Osteoblast (primary cell): ENCODE measurements at regions not wholly inside any gene's neighbourhood (a gene's known extent, or its start where the extent isn't known, plus 50 kb on each side); places are given as distances from the start of the nearest gene placed in this dataset.
"Not testable (repeated sequence)": the region's sequence is repeated elsewhere in the genome, so short reads cannot be mapped to it uniquely, and the experiment has no call there.

Experiments
- DNase-seq: peaks from one replicate; pipeline ENCODE4 v3.0.0; 2011; ENCODE audit warnings: low spot score, mixed read lengths; ENCODE audit not compliant: insufficient read length; ENCODE audit errors: missing footprints
- H2AFZ ChIP-seq: 2 replicates; pipeline ENCODE4 v1.6.0; 2011; ENCODE audit warnings: mild to moderate bottlenecking, low read length
- H3K27ac ChIP-seq: 2 replicates; pipeline ENCODE4 v1.5.1; 2011; ENCODE audit warnings: mild to moderate bottlenecking, low read depth, low read length, moderate library complexity
- H3K27me3 ChIP-seq: 2 replicates; pipeline ENCODE4 v1.6.0; 2012; ENCODE audit warnings: mild to moderate bottlenecking, control low read depth, inconsistent platforms, low read length, moderate library complexity; ENCODE audit not compliant: insufficient read depth
- H3K36me3 ChIP-seq: 2 replicates; pipeline ENCODE4 v1.5.1; 2011; ENCODE audit warnings: mild to moderate bottlenecking, low read length, control low read depth, moderate library complexity; ENCODE audit not compliant: insufficient read depth
- H3K4me1 ChIP-seq: 2 replicates; pipeline ENCODE4 v1.5.1; 2011; ENCODE audit warnings: mild to moderate bottlenecking, low read length, control low read depth, moderate library complexity; ENCODE audit not compliant: insufficient read depth
- H3K4me2 ChIP-seq: 2 replicates; pipeline ENCODE4 v1.6.0; 2011; ENCODE audit warnings: mild to moderate bottlenecking, low read length; ENCODE audit not compliant: insufficient read depth
- H3K4me3 ChIP-seq: fragments of 200-600 bp; sonication (generic); 3 replicates; pipeline ENCODE4 v1.5.1; 2012; ENCODE audit warnings: mild to moderate bottlenecking, low read length, inconsistent platforms; ENCODE audit not compliant: insufficient read depth
- H3K79me2 ChIP-seq: 2 replicates; pipeline ENCODE4 v1.6.0; 2012; ENCODE audit warnings: mild to moderate bottlenecking, low read length, control low read depth, inconsistent platforms; ENCODE audit not compliant: insufficient read depth
- H3K9me3 ChIP-seq: 2 replicates; pipeline ENCODE4 v1.5.1; 2011; ENCODE audit warnings: low read depth, low read length, control low read depth
- H4K20me1 ChIP-seq: 2 replicates; pipeline ENCODE4 v1.6.0; 2012; ENCODE audit warnings: mild to moderate bottlenecking, low read length, control low read depth; ENCODE audit not compliant: insufficient read depth
- TF ChIP-seq, protein P1 (sequence below): IDR thresholded peaks from 2 replicates; pipeline ENCODE4 v1.5.1; 2011; ENCODE audit warnings: mild to moderate bottlenecking, low read depth, low read length, moderate library complexity; ENCODE audit errors: extremely low read depth

DNA sequence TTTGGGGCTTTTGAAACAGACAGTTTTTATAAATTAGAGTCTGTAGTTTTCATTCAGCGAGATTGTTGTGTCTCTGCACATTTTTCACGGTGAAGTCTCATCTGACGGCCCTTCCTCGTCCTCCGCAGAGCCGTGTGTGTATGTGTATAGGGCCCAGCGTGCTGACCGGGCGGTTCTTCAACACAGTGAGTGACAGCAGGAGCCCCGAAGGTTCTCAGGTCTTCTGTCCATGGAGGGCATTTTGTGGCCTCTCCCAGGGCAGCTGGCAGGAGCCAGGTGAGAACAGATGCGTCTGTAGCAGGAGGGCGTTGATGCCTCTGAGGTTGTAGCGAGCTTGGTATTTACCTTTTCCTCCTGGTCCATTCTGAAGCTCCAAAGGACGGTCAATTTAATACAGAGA, 116.0 kb upstream of the LPCAT1 start:
- Histone ChIP-seq H3K27me3 (peaks cover 17% of the 10 kb centered on the region), H3K4me3 (no peak overlapping the region), H3K9me3 (no peaks in the 10 kb centered on the region), H3K27ac (no peak overlapping the region), H2AFZ (no peak overlapping the region), H3K36me3 (no peaks in the 10 kb centered on the region), H3K79me2 (no peaks in the 10 kb centered on the region), H3K4me1 (no peaks in the 10 kb centered on the region), H3K4me2 (no peak overlapping the region), H4K20me1 (no peaks in the 10 kb centered on the region)
- TF ChIP-seq, protein P1, sequence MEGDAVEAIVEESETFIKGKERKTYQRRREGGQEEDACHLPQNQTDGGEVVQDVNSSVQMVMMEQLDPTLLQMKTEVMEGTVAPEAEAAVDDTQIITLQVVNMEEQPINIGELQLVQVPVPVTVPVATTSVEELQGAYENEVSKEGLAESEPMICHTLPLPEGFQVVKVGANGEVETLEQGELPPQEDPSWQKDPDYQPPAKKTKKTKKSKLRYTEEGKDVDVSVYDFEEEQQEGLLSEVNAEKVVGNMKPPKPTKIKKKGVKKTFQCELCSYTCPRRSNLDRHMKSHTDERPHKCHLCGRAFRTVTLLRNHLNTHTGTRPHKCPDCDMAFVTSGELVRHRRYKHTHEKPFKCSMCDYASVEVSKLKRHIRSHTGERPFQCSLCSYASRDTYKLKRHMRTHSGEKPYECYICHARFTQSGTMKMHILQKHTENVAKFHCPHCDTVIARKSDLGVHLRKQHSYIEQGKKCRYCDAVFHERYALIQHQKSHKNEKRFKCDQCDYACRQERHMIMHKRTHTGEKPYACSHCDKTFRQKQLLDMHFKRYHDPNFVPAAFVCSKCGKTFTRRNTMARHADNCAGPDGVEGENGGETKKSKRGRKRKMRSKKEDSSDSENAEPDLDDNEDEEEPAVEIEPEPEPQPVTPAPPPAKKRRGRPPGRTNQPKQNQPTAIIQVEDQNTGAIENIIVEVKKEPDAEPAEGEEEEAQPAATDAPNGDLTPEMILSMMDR = no peak
- DNase-seq = no peak

DNA sequence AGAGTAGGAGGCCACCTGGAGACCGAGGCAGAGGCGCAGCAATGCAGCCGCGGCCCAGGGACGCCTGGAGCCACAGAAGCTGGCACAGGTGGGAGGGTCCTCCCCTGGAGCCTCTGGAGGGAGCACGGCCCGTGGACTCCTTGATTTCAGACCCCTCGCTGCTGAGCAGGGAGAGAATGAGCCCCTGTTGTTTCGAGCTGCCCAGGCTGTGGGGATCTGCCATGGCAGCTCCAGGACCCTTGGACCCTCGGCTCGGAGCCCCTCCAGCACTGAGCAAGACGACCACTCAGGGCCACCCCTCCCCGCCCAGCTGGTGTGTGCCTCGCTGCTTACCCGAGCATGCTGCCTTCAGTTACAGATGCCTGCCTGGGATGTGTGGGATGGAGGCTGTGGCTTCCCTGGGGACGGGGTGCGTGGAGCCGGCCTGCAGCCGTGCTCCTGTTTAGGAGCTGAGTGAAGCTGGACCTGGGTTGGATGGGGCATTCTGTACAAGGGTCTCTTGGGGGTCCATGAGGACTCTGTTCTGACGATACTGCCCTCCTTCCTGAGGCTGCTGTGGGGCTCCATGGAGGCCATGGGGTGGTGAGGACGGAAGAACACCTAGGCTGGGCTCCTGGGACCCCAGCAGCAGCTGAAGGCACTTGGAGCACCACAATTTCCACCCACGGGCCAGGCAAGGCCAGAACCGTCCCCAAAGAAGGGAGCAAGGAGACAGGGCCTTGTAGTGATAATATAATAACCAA, 115.1 kb upstream of the LPCAT1 start:
- H4K20me1 ChIP-seq = no peaks in the 10 kb centered on the region
- TF ChIP-seq, protein P1 = no peak
- H3K27ac ChIP-seq = no peak overlapping the region
- no peaks in the 10 kb centered on the region for H3K79me2 ChIP-seq
- H3K4me1 ChIP-seq = no peaks in the 10 kb centered on the region
- H3K4me3 ChIP-seq = no peak overlapping the region
- peaks cover 12% of the 10 kb centered on the region for H3K27me3 ChIP-seq
- peak; percentile 54 for DNase-seq
- H3K9me3 ChIP-seq = no peaks in the 10 kb centered on the region
- H3K4me2 ChIP-seq = no peak overlapping the region
- H3K36me3 ChIP-seq = no peaks in the 10 kb centered on the region
- no peak overlapping the region for H2AFZ ChIP-seq

DNA sequence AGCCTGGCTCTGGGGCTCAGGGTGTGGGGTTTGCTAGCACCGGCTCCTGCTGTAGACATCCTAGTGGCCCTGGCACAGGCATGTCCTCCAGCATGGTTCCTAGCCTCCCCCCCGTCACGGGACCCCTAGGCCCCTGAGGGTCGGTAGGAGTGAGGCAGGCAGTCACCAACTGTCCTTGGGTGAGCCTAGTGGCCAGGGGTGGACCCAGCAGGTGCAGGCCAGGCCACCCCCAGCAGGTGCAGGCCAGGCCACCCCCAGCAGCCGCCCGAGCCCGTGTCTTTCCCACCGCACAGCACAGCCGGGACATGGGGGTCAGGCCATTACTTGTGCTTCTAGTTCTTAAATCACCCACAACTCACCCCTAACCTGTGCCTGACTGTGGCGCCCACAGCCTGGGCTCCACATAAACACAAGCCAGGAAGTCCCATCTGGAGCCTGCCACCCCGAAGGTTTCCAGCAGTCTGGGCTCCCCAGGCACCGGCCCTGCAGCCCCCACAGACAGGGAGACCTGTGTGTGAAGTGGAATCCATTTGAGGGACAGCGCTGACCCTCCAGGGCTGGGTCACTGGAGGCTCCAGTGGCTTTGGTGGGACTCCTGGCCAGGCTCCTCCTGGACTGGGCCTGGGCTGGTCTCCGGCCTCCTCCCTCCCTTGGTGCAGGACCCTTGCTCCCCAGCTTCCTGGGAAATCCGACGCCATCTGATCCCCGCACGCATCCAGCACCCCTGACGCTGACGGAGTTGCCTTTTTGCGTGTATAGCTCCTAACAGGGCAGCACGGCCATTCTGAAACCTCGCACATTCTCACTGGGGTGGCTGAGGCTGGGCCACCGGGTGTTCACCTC, 114.1 kb upstream of the LPCAT1 start:
- no peak overlapping the region for H3K4me3 ChIP-seq
- H3K36me3 ChIP-seq = no peaks in the 10 kb centered on the region
- no peaks in the 10 kb centered on the region for H3K9me3 ChIP-seq
- peak; percentile 62 for DNase-seq
- no peak overlapping the region for H3K4me2 ChIP-seq
- H2AFZ ChIP-seq = no peak overlapping the region
- H3K27ac ChIP-seq = no peak overlapping the region
- TF ChIP-seq, protein P1 = no peak
- no peaks in the 10 kb centered on the region for H4K20me1 ChIP-seq
- H3K27me3 ChIP-seq = peaks cover 4% of the 10 kb centered on the region
- H3K4me1 ChIP-seq = no peaks in the 10 kb centered on the region
- no peaks in the 10 kb centered on the region for H3K79me2 ChIP-seq

DNA sequence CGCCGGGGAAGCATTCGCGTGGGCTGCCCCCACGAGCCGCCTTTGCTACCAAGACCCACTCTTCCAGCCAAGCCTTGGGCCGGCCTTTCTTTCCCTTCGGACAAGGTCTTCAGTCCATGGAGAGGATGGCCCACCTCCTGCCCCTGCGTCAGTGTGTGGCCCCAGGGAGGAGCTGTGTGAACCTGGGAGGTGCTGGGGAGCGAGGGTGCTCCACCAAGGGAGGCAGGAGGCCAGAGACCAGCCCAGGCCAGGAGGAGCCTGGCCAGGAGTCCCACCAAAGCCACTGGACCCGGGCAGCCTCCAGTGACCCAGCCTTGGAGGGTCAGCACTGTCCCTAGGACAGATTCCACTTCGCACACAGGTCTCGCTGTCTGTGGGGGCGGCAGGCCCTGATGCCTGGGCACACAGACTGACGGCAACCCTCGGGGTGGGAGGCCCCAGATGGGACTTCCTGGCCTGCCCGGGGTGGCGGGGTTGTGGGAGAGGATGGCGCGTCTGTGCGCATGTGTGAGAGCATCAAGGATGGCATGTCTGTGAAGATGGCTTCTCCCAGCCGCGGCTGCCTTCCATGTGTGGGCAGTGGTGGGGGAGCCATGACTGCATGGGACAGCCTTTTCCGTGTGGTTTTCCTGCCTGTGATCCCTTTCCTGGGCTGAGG, 113.3 kb upstream of the LPCAT1 start:
- H3K9me3 ChIP-seq = no peaks in the 10 kb centered on the region
- no peak overlapping the region for H3K4me3 ChIP-seq
- H3K79me2 ChIP-seq = no peaks in the 10 kb centered on the region
- H3K27ac ChIP-seq = no peak overlapping the region
- no peaks in the 10 kb centered on the region for H3K36me3 ChIP-seq
- no peaks in the 10 kb centered on the region for H3K4me1 ChIP-seq
- no peak overlapping the region for H3K4me2 ChIP-seq
- TF ChIP-seq, protein P1 = no peak
- no peaks in the 10 kb centered on the region for H4K20me1 ChIP-seq
- H3K27me3 ChIP-seq = peaks cover 3% of the 10 kb centered on the region
- DNase-seq = no peak
- H2AFZ ChIP-seq = no peak overlapping the region

DNA sequence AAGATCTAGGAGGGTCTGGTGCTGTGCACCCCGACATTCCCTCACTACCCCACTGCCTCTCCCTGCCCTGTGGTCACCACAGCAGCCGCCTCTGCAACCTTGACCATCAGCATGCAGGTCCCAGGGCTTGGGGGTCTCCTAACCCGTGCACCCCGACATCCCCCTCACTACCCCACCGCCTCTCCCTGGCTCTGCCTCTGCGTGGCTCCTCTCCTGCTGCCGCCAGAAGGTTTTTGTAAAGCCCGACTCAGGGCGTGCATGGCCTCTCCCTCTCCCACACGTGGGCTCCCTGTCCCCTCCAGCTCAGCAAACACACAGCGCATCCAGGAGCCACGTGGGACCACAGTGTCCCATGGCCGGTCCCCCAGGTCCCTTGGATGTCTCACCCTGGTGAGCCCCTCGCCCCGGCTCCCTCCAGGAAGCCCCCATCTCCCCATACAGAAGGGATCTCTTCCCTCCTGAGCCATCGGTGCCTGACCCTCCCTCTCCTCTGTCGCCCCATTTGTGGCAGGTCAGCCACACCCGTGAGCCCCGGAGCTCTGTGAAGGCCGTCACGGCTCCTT, 112.5 kb upstream of the LPCAT1 start:
- H3K36me3 ChIP-seq, H2AFZ ChIP-seq, H3K4me1 ChIP-seq, H3K9me3 ChIP-seq, H3K4me3 ChIP-seq, DNase-seq, H3K27me3 ChIP-seq, H3K4me2 ChIP-seq, H3K79me2 ChIP-seq, H4K20me1 ChIP-seq, H3K27ac ChIP-seq: not testable (repeated sequence)
